ENCODE measurements at regions not wholly inside any gene's neighbourhood (a gene's known extent, or its start where the extent isn't known, plus 50 kb on each side); places are given as distances from the start of the nearest gene placed in this dataset.

GRCh38 chr20:6919792-6920468 is 152.4 kb downstream of the BMP2 start:
- ATAC-seq (ENCODE audit: low read depth) (no peak), DNase-seq (no peak)
- no peak overlapping the region for H3K4me3 ChIP-seq (ENCODE audit: control extremely low read depth in 1 of 5, extremely low read depth in 1 of 5, insufficient read depth in 1 of 5, low read depth in 2 of 5, low read length in 4 of 5)
- TF ChIP-seq EZH2 (IDR thresholded peaks at IDR 0.05; ENCODE audit: borderline replicate concordance, insufficient read depth, low read depth, low read length, poor library complexity, severe bottlenecking) (no peak), CTCF (IDR thresholded peaks at IDR 0.05) (no peak)
- no CpG with 5 or more reads among the region's 6 CpGs for WGBS (ENCODE audit: insufficient coverage)
- H4K20me1 ChIP-seq (ENCODE audit: control insufficient read depth, insufficient read depth, low read length, poor library complexity, severe bottlenecking), result no peaks in the 10 kb centered on the region
- H3K4me1 Mint-ChIP-seq, result no peaks in the 10 kb centered on the region
- POLR2A ChIA-PET, result no interaction called here
- no peaks in the 10 kb centered on the region for H3K27me3 Mint-ChIP-seq
- no peaks in the 10 kb centered on the region for H3K27me3 ChIP-seq (replicated peaks in 1 of 4; ENCODE audit: control extremely low read depth in 1 of 4, control insufficient read depth in 3 of 4, insufficient read depth in 4 of 4, low read length in 3 of 4)
- H3K9me3 Mint-ChIP-seq (ENCODE audit: insufficient read depth), result no peaks in the 10 kb centered on the region
- H3K27ac Mint-ChIP-seq, result no peak overlapping the region
- no peaks in the 10 kb centered on the region for H3K79me2 ChIP-seq (ENCODE audit: control insufficient read depth, insufficient read depth, low read length)
- H3K36me3 ChIP-seq (replicated peaks in 1 of 2; ENCODE audit: control extremely low read depth in 1 of 2, control insufficient read depth in 1 of 2, extremely low read depth in 1 of 2, insufficient read depth in 2 of 2, low read length in 1 of 2), result no peaks in the 10 kb centered on the region
- no peak overlapping the region for H3K9ac ChIP-seq (ENCODE audit: low read length)
- CTCF ChIA-PET, result no interaction called here
- H3K9me3 ChIP-seq (ENCODE audit: control extremely low read depth in 1 of 3, control insufficient read depth in 2 of 3, insufficient read depth in 1 of 3, low read length in 2 of 3), result no peaks in the 10 kb centered on the region
- no peak overlapping the region for H3K27ac ChIP-seq (ENCODE audit: low read length in 2 of 2)
- intact Hi-C loops (cut with micrococcal nuclease), result no loop called here
- H3K4me1 ChIP-seq (ENCODE audit: control insufficient read depth in 2 of 2, insufficient read depth in 2 of 2, low read length in 2 of 2), result no peaks in the 10 kb centered on the region
- no peak overlapping the region for H2AFZ ChIP-seq (ENCODE audit: insufficient read depth, low read depth, low read length, poor library complexity, severe bottlenecking)
- H3K4me3 Mint-ChIP-seq, result no peak overlapping the region
- H3K4me2 ChIP-seq (replicated peaks; ENCODE audit: low read depth, low read length, poor library complexity, severe bottlenecking), result no peak overlapping the region

GRCh38 chr20:6920991-6921613 is 153.6 kb downstream of the BMP2 start:
- ChIA-PET POLR2A (no interaction called here), CTCF (no interaction called here)
- Histone ChIP-seq H3K4me1 (ENCODE audit: control insufficient read depth in 2 of 2, insufficient read depth in 2 of 2, low read length in 2 of 2) (no peaks in the 10 kb centered on the region), H3K9ac (ENCODE audit: low read length) (no peak overlapping the region), H2AFZ (ENCODE audit: insufficient read depth, low read depth, low read length, poor library complexity, severe bottlenecking) (no peak overlapping the region), H3K27ac (ENCODE audit: low read length in 2 of 2) (no peak overlapping the region), H3K4me2 (replicated peaks; ENCODE audit: low read depth, low read length, poor library complexity, severe bottlenecking) (no peak overlapping the region), H3K27me3 (replicated peaks in 1 of 4; ENCODE audit: control extremely low read depth in 1 of 4, control insufficient read depth in 3 of 4, insufficient read depth in 4 of 4, low read length in 3 of 4) (no peaks in the 10 kb centered on the region), H3K36me3 (replicated peaks in 1 of 2; ENCODE audit: control extremely low read depth in 1 of 2, control insufficient read depth in 1 of 2, extremely low read depth in 1 of 2, insufficient read depth in 2 of 2, low read length in 1 of 2) (no peaks in the 10 kb centered on the region), H4K20me1 (ENCODE audit: control insufficient read depth, insufficient read depth, low read length, poor library complexity, severe bottlenecking) (no peaks in the 10 kb centered on the region), H3K4me3 (ENCODE audit: control extremely low read depth in 1 of 5, extremely low read depth in 1 of 5, insufficient read depth in 1 of 5, low read depth in 2 of 5, low read length in 4 of 5) (no peak overlapping the region), H3K79me2 (ENCODE audit: control insufficient read depth, insufficient read depth, low read length) (no peaks in the 10 kb centered on the region), H3K9me3 (ENCODE audit: control extremely low read depth in 1 of 3, control insufficient read depth in 2 of 3, insufficient read depth in 1 of 3, low read length in 2 of 3) (no peaks in the 10 kb centered on the region)
- no peak overlapping the region for H3K4me3 Mint-ChIP-seq
- DNase-seq (no peak), ATAC-seq (ENCODE audit: low read depth) (no peak)
- 93% methylated on average over 9 of the region's 9 CpGs for WGBS (ENCODE audit: insufficient coverage)
- H3K9me3 Mint-ChIP-seq (ENCODE audit: insufficient read depth), result no peaks in the 10 kb centered on the region
- no peaks in the 10 kb centered on the region for H3K4me1 Mint-ChIP-seq
- TF ChIP-seq EZH2 (IDR thresholded peaks at IDR 0.05; ENCODE audit: borderline replicate concordance, insufficient read depth, low read depth, low read length, poor library complexity, severe bottlenecking), result no peak
- intact Hi-C loops (cut with micrococcal nuclease), result no loop called here
- no peaks in the 10 kb centered on the region for H3K27me3 Mint-ChIP-seq
- no peak overlapping the region for H3K27ac Mint-ChIP-seq

Data from B cell (primary cell).